HEK293 (cell line): ENCODE measurements at regions not wholly inside any gene's neighbourhood (a gene's known extent, or its start where the extent isn't known, plus 50 kb on each side); places are given as distances from the start of the nearest gene placed in this dataset.

ENCODE experiments used
- GLI2 ChIP-seq: fragments of 450-650 bp; formaldehyde crosslinking; IDR thresholded peaks from 2 replicates; pipeline ENCODE4; 2017; ENCODE audit warnings: missing biosample characterization, missing genetic modification characterization, low read depth, borderline replicate concordance
- MYNN ChIP-seq: fragments of 450-650 bp; formaldehyde crosslinking; IDR thresholded peaks from 2 replicates; pipeline ENCODE4 v1.5.1; 2016; ENCODE audit warnings: missing biosample characterization, missing genetic modification characterization, borderline replicate concordance
- RBAK ChIP-seq: fragments of 450-650 bp; formaldehyde crosslinking; IDR thresholded peaks from 2 replicates; pipeline ENCODE4 v1.5.1; 2016; ENCODE audit warnings: missing biosample characterization, missing genetic modification characterization
- YY1 ChIP-seq: fragments of 450-650 bp; formaldehyde crosslinking; IDR thresholded peaks from 2 replicates; pipeline ENCODE4 v1.5.1; 2018; ENCODE audit warnings: missing biosample characterization, missing genetic modification characterization
- ZBTB44 ChIP-seq: fragments of 450-650 bp; IDR thresholded peaks from 2 replicates; pipeline ENCODE4 v1.5.1; 2018; ENCODE audit warnings: missing biosample characterization, mild to moderate bottlenecking, missing genetic modification characterization
- ZNF114 ChIP-seq: fragments of 450-650 bp; formaldehyde crosslinking; IDR thresholded peaks from 2 replicates; pipeline ENCODE4 v1.5.0; 2017; ENCODE audit warnings: missing biosample characterization, missing genetic modification characterization
- ZNF274 ChIP-seq, 2 experiments: fragments of 200-500 bp in 1 of 2; fragments of 450-650 bp in 1 of 2; sonication (Bioruptor generic) in 1 of 2; formaldehyde crosslinking in 1 of 2; IDR thresholded peaks; 2 replicates each; pipeline versions ENCODE4 v1.5.1 to v1.6.1; 2014 to 2016; ENCODE audit warnings: borderline replicate concordance in 1 of 2, inconsistent platforms in 1 of 2, low read length in 1 of 2, missing biosample characterization in 1 of 2, missing genetic modification characterization in 1 of 2
- ZNF362 ChIP-seq: fragments of 450-650 bp; formaldehyde crosslinking; IDR thresholded peaks from 2 replicates; pipeline ENCODE4 v1.5.1; 2016; ENCODE audit warnings: missing biosample characterization, missing genetic modification characterization
- ZNF423 ChIP-seq: fragments of 450-650 bp; formaldehyde crosslinking; IDR thresholded peaks from 2 replicates; pipeline ENCODE4 v1.5.1; 2016; ENCODE audit warnings: missing biosample characterization, missing genetic modification characterization
- ZNF670 ChIP-seq: fragments of 450-650 bp; formaldehyde crosslinking; IDR thresholded peaks from 2 replicates; pipeline ENCODE4 v1.5.1; 2016; ENCODE audit warnings: missing biosample characterization, missing genetic modification characterization, low read depth
- ZSCAN5A ChIP-seq: fragments of 450-650 bp; formaldehyde crosslinking; IDR thresholded peaks from 2 replicates; pipeline ENCODE4 v1.5.1; 2016; ENCODE audit warnings: missing biosample characterization, missing genetic modification characterization
- TF ChIP-seq, protein P1 (sequence below): fragments of 450-650 bp; formaldehyde crosslinking; IDR thresholded peaks from 2 replicates; pipeline ENCODE4 v1.5.1; 2016; ENCODE audit warnings: missing biosample characterization, missing genetic modification characterization
- TF ChIP-seq, protein P2 (sequence below): fragments of 450-650 bp; formaldehyde crosslinking; IDR thresholded peaks from 2 replicates; pipeline ENCODE4 v1.5.1; 2016; ENCODE audit warnings: missing biosample characterization, missing genetic modification characterization

- TF ChIP-seq, protein P1, sequence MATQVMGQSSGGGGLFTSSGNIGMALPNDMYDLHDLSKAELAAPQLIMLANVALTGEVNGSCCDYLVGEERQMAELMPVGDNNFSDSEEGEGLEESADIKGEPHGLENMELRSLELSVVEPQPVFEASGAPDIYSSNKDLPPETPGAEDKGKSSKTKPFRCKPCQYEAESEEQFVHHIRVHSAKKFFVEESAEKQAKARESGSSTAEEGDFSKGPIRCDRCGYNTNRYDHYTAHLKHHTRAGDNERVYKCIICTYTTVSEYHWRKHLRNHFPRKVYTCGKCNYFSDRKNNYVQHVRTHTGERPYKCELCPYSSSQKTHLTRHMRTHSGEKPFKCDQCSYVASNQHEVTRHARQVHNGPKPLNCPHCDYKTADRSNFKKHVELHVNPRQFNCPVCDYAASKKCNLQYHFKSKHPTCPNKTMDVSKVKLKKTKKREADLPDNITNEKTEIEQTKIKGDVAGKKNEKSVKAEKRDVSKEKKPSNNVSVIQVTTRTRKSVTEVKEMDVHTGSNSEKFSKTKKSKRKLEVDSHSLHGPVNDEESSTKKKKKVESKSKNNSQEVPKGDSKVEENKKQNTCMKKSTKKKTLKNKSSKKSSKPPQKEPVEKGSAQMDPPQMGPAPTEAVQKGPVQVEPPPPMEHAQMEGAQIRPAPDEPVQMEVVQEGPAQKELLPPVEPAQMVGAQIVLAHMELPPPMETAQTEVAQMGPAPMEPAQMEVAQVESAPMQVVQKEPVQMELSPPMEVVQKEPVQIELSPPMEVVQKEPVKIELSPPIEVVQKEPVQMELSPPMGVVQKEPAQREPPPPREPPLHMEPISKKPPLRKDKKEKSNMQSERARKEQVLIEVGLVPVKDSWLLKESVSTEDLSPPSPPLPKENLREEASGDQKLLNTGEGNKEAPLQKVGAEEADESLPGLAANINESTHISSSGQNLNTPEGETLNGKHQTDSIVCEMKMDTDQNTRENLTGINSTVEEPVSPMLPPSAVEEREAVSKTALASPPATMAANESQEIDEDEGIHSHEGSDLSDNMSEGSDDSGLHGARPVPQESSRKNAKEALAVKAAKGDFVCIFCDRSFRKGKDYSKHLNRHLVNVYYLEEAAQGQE, result no peak
- TF ChIP-seq, protein P2, sequence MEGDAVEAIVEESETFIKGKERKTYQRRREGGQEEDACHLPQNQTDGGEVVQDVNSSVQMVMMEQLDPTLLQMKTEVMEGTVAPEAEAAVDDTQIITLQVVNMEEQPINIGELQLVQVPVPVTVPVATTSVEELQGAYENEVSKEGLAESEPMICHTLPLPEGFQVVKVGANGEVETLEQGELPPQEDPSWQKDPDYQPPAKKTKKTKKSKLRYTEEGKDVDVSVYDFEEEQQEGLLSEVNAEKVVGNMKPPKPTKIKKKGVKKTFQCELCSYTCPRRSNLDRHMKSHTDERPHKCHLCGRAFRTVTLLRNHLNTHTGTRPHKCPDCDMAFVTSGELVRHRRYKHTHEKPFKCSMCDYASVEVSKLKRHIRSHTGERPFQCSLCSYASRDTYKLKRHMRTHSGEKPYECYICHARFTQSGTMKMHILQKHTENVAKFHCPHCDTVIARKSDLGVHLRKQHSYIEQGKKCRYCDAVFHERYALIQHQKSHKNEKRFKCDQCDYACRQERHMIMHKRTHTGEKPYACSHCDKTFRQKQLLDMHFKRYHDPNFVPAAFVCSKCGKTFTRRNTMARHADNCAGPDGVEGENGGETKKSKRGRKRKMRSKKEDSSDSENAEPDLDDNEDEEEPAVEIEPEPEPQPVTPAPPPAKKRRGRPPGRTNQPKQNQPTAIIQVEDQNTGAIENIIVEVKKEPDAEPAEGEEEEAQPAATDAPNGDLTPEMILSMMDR (tag by site-specific recombination), result no peak
- TF ChIP-seq MYNN (tag by site-specific recombination) (no peak), ZNF423 (tag by site-specific recombination) (no peak), RBAK (no peak), ZSCAN5A (tag by site-specific recombination) (no peak), GLI2 (tag by site-specific recombination) (no peak), ZNF670 (tag by site-specific recombination) (no peak), ZBTB44 (tag by site-specific recombination) (no peak), ZNF274 (IDR thresholded peaks at IDR 0.05; ENCODE audit: low read length) (no peak), ZNF274 (tag by site-specific recombination; IDR thresholded peaks at IDR 0.05; ENCODE audit: borderline replicate concordance) (no peak), YY1 (no peak), ZNF114 (no peak), ZNF362 (no peak)
These were observed 246.7 kb downstream of the FGFR2 start for GRCh38 chr10:121351540-121351939.
